ENCODE measurements at regions not wholly inside any gene's neighbourhood (a gene's known extent, or its start where the extent isn't known, plus 50 kb on each side); places are given as distances from the start of the nearest gene placed in this dataset.

DNA sequence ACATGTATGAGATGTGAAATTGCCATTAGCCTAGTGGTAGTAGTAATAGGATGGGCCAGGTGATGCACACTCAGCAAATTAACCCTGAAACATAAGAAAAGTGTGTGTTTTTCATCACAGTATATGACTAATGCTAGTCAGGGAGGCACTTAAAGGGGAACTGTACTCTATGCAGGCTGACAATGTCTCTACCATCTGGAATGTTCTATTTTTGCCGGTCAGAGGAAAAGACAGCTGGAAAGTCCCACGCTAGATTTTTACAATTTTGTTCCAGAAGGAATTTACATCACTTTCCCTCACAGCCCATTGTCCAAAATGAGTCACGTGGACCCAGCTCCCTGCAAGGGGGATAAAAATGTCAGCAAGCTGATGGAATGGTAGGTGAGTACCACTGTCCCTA is 746.3 kb upstream of the CHAC2 start:
- no peak overlapping the region for H3K4me3 ChIP-seq (ENCODE audit: control insufficient read depth, low read depth, low read length)
- TF ChIP-seq CTCF (conservative IDR thresholded peaks at IDR 0.05; ENCODE audit: control insufficient read depth, insufficient read depth, low read depth, low read length) = no peak
- DNase-seq (ENCODE audit: low read depth) = peak; percentile 58

GRCh38 chr2:53018825-53019425 is 748.7 kb upstream of the CHAC2 start:
- no peak overlapping the region for H3K4me3 ChIP-seq (ENCODE audit: control insufficient read depth, low read depth, low read length)
- peak; percentile 20 for DNase-seq (ENCODE audit: low read depth)
- TF ChIP-seq CTCF (conservative IDR thresholded peaks at IDR 0.05; ENCODE audit: control insufficient read depth, insufficient read depth, low read depth, low read length) = peak; percentile 24

- no peak overlapping the region for H3K4me3 ChIP-seq (ENCODE audit: control insufficient read depth, low read depth, low read length)
- no peak for TF ChIP-seq CTCF (conservative IDR thresholded peaks at IDR 0.05; ENCODE audit: control insufficient read depth, insufficient read depth, low read depth, low read length)
- no peak for DNase-seq (ENCODE audit: low read depth)
Observed at GRCh38 chr2:53006980-53007379, 760.6 kb upstream of the CHAC2 start.

GRCh38 chr2:53004413-53004812 is 763.2 kb upstream of the CHAC2 start:
- no peak for DNase-seq (ENCODE audit: low read depth)
- no peak overlapping the region for H3K4me3 ChIP-seq (ENCODE audit: control insufficient read depth, low read depth, low read length)
- TF ChIP-seq CTCF (conservative IDR thresholded peaks at IDR 0.05; ENCODE audit: control insufficient read depth, insufficient read depth, low read depth, low read length) = no peak

GRCh38 chr2:52995424-52995823 is 772.2 kb upstream of the CHAC2 start:
- DNase-seq (ENCODE audit: low read depth) = no peak
- no peak for TF ChIP-seq CTCF (conservative IDR thresholded peaks at IDR 0.05; ENCODE audit: control insufficient read depth, insufficient read depth, low read depth, low read length)
- H3K4me3 ChIP-seq (ENCODE audit: control insufficient read depth, low read depth, low read length) = no peak overlapping the region

GRCh38 chr2:52976143-52976949 is 791.3 kb upstream of the CHAC2 start:
- no peak overlapping the region for H3K4me3 ChIP-seq (ENCODE audit: control insufficient read depth, low read depth, low read length)
- DNase-seq (ENCODE audit: low read depth) = peak; percentile 32
- TF ChIP-seq CTCF (conservative IDR thresholded peaks at IDR 0.05; ENCODE audit: control insufficient read depth, insufficient read depth, low read depth, low read length) = peak; percentile 54
